ENCODE measurements at regions not wholly inside any gene's neighbourhood (a gene's known extent, or its start where the extent isn't known, plus 50 kb on each side); places are given as distances from the start of the nearest gene placed in this dataset.

DNA sequence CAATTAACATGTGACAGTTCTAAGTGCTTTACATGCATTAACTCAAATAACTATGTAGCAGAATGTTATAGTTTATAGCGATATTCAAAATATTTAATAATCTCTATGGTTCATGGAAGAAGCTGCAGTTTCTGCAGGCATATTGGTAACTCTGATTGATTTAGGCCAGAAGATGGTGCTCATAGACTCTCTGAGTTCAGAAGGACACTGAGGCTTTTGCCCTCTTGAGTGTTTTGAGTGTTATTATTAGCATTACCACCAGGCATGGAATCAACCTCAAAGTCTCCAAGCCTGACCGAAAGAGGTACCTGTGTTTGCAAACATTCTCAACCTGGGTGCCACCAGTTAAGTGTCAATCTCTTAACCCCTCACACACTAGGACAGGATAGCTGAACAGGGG lies 792.3 kb upstream of the PCDH7 start:
- H4K20me1 ChIP-seq (replicated peaks; ENCODE audit: control insufficient read depth, extremely low read depth, insufficient read depth, low read length): no peaks in the 10 kb centered on the region
- dilution Hi-C loops (cut with MboI; ENCODE audit: extremely low pct_ligation_motif_present, low sequenced_read_pairs): no loop called here
- no peaks in the 10 kb centered on the region for H3K36me3 ChIP-seq (ENCODE audit: control insufficient read depth in 2 of 2, extremely low read depth in 1 of 2, insufficient read depth in 2 of 2, low read length in 2 of 2)
- H3K9ac ChIP-seq (replicated peaks; ENCODE audit: extremely low read depth, insufficient read depth, low read length): no peak overlapping the region
- no peak overlapping the region for H2AFZ ChIP-seq (ENCODE audit: low read depth, low read length)
- H3K79me2 ChIP-seq (ENCODE audit: control insufficient read depth, insufficient read depth, low read length): no peaks in the 10 kb centered on the region
- no peak overlapping the region for H3K4me2 ChIP-seq (ENCODE audit: insufficient read depth, low read length)
- H3K9me1 ChIP-seq (replicated peaks; ENCODE audit: control insufficient read depth, extremely low read depth, insufficient read depth, low read length): no peaks in the 10 kb centered on the region
- no peak for FAIRE-seq
- ChIA-PET POLR2A (no interaction called here), CTCF (no interaction called here)
- TF ChIP-seq, protein P1, sequence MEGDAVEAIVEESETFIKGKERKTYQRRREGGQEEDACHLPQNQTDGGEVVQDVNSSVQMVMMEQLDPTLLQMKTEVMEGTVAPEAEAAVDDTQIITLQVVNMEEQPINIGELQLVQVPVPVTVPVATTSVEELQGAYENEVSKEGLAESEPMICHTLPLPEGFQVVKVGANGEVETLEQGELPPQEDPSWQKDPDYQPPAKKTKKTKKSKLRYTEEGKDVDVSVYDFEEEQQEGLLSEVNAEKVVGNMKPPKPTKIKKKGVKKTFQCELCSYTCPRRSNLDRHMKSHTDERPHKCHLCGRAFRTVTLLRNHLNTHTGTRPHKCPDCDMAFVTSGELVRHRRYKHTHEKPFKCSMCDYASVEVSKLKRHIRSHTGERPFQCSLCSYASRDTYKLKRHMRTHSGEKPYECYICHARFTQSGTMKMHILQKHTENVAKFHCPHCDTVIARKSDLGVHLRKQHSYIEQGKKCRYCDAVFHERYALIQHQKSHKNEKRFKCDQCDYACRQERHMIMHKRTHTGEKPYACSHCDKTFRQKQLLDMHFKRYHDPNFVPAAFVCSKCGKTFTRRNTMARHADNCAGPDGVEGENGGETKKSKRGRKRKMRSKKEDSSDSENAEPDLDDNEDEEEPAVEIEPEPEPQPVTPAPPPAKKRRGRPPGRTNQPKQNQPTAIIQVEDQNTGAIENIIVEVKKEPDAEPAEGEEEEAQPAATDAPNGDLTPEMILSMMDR (IDR thresholded peaks at IDR 0.05; ENCODE audit: extremely low read depth in 1 of 2, insufficient read depth in 1 of 2, low read depth in 1 of 2, low read length in 2 of 2): no peak
- no peak for TF ChIP-seq JUN (IDR thresholded peaks at IDR 0.05; ENCODE audit: borderline replicate concordance, insufficient read depth, insufficient read length, low read depth)
- no peak for TF ChIP-seq GATA2 (IDR thresholded peaks at IDR 0.05; ENCODE audit: insufficient read depth, insufficient read length, low read depth, low read length)
- TF ChIP-seq FOS (IDR thresholded peaks at IDR 0.05; ENCODE audit: borderline replicate concordance, insufficient read depth, low read length): no peak
- no peak for TF ChIP-seq POLR2A (IDR thresholded peaks at IDR 0.05; ENCODE audit: low read depth, low read length)
- no peak for TF ChIP-seq EZH2 (IDR thresholded peaks at IDR 0.05; ENCODE audit: borderline replicate concordance, low read depth, low read length, severe bottlenecking)
- TF ChIP-seq MYC (IDR thresholded peaks at IDR 0.05; ENCODE audit: low read depth, low read length): no peak
- no peak for TF ChIP-seq POLR2AphosphoS5 (IDR thresholded peaks at IDR 0.05; ENCODE audit: insufficient read depth, low read depth, low read length)
- TF ChIP-seq MAX (IDR thresholded peaks at IDR 0.05; ENCODE audit: insufficient read depth, insufficient read length): no peak
- H3K27ac ChIP-seq (ENCODE audit: insufficient read depth, low read depth, low read length): no peak overlapping the region
- intact Hi-C loops (cut with micrococcal nuclease): no loop called here
- BruUV-seq (replicated peaks): no TSS peak
- no peak for DNase-seq (ENCODE audit: low read depth, low spot score)
- H3K9me3 ChIP-seq (replicated peaks; ENCODE audit: control insufficient read depth, insufficient read depth, low read length): no peaks in the 10 kb centered on the region
- H3K4me1 ChIP-seq (ENCODE audit: control insufficient read depth, extremely low read depth, insufficient read depth, low read length): no peaks in the 10 kb centered on the region
- no peak overlapping the region for H3K4me3 ChIP-seq (replicated peaks in 1 of 3; ENCODE audit: insufficient read depth in 1 of 3, low read depth in 1 of 3, low read length in 3 of 3)
- H3K27me3 ChIP-seq (ENCODE audit: control insufficient read depth in 2 of 2, insufficient read depth in 2 of 2, low read length in 2 of 2): no peaks in the 10 kb centered on the region

Measured in endothelial cell of umbilical vein (primary cell).